HG02610 (cell line): ENCODE measurements at regions not wholly inside any gene's neighbourhood (a gene's known extent, or its start where the extent isn't known, plus 50 kb on each side); places are given as distances from the start of the nearest gene placed in this dataset.

Experiments
- ATAC-seq: cut with Tn5 transposase; IDR thresholded peaks from one replicate; pipeline ENCODE4 v1.9.1; 2021; ENCODE audit warnings: mild to moderate bottlenecking, moderate library complexity; ENCODE audit not compliant: unreplicated experiment

GRCh38 chr6:104575536-104575935 lies 284.2 kb downstream of the HACE1 start:
- no peak for ATAC-seq

GRCh38 chr6:104574135-104574750 lies 285.5 kb downstream of the HACE1 start:
- ATAC-seq, result no peak

- no peak for ATAC-seq
These were observed 286.4 kb downstream of the HACE1 start for GRCh38 chr6:104573350-104573749.

GRCh38 chr6:104572901-104573300 lies 286.8 kb downstream of the HACE1 start:
- ATAC-seq, result no peak

- no peak for ATAC-seq
These were observed 293.3 kb downstream of the HACE1 start for GRCh38 chr6:104566411-104566810.

- no peak for ATAC-seq
These were observed 296.4 kb downstream of the HACE1 start for GRCh38 chr6:104563306-104563705.

- no peak for ATAC-seq
These were observed 300.1 kb downstream of the HACE1 start for GRCh38 chr6:104559435-104560202.

- ATAC-seq, result no peak
These were observed 301.0 kb downstream of the HACE1 start for GRCh38 chr6:104558746-104559145.

- ATAC-seq, result no peak
These were observed 311.4 kb downstream of the HACE1 start for GRCh38 chr6:104548297-104548696.

- ATAC-seq, result no peak
These were observed 318.3 kb downstream of the HACE1 start for GRCh38 chr6:104541411-104541810.

GRCh38 chr6:104540743-104541142 lies 319.0 kb downstream of the HACE1 start:
- ATAC-seq, result no peak

GRCh38 chr6:104539173-104539572 lies 320.5 kb downstream of the HACE1 start:
- ATAC-seq, result no peak

GRCh38 chr6:104537872-104538271 lies 321.8 kb downstream of the HACE1 start:
- no peak for ATAC-seq

- ATAC-seq, result no peak
These were observed 322.5 kb downstream of the HACE1 start for GRCh38 chr6:104537180-104537579.

GRCh38 chr6:104532462-104532861 lies 327.3 kb downstream of the HACE1 start:
- ATAC-seq, result no peak

- no peak for ATAC-seq
These were observed 328.1 kb downstream of the HACE1 start for GRCh38 chr6:104531646-104532045.

GRCh38 chr6:104527761-104528415 lies 331.8 kb downstream of the HACE1 start:
- ATAC-seq, result no peak

GRCh38 chr6:104527311-104527710 lies 332.4 kb downstream of the HACE1 start:
- ATAC-seq, result no peak

GRCh38 chr6:104526376-104526775 lies 333.3 kb downstream of the HACE1 start:
- no peak for ATAC-seq

- peak; percentile 98 for ATAC-seq
These were observed 333.9 kb downstream of the HACE1 start for GRCh38 chr6:104525677-104526322.

GRCh38 chr6:104522533-104522932 lies 337.2 kb downstream of the HACE1 start:
- no peak for ATAC-seq

GRCh38 chr6:104521176-104521575 lies 338.5 kb downstream of the HACE1 start:
- ATAC-seq, result no peak
